ENCODE measurements at regions not wholly inside any gene's neighbourhood (a gene's known extent, or its start where the extent isn't known, plus 50 kb on each side); places are given as distances from the start of the nearest gene placed in this dataset.

- TF ChIP-seq CTCF (IDR thresholded peaks at IDR 0.05; ENCODE audit: low read depth, low read length) (no peak), POLR2A (IDR thresholded peaks at IDR 0.05; ENCODE audit: extremely low read depth, insufficient read length) (no peak), MAX (IDR thresholded peaks at IDR 0.05; ENCODE audit: low read depth, low read length) (no peak), MYC (IDR thresholded peaks at IDR 0.05; ENCODE audit: low read depth, low read length) (no peak)
Observed at GRCh38 chr1:239954836-239955235, 136.8 kb upstream of the FMN2 start.
